Endothelial cell of umbilical vein (primary cell): ENCODE measurements at regions not wholly inside any gene's neighbourhood (a gene's known extent, or its start where the extent isn't known, plus 50 kb on each side); places are given as distances from the start of the nearest gene placed in this dataset.

ENCODE experiments used
- BruUV-seq: library from RNA; stranded (reverse); fragments of 400-500 nt; replicated peaks from 2 replicates; lab custom pipeline; 2021; lab: Mats Ljungman, UMichigan
- CTCF ChIA-PET: fragments of 300-600, 350-600 bp; sonication (Branson Sonifier 250); formaldehyde crosslinking; loops from one replicate; lab custom pipeline; 2021; ENCODE audit warnings: antibody characterized with exemption, inconsistent platforms; lab: Charles Lee
- POLR2A ChIA-PET: fragments of 300-600, 350-600 bp; sonication (Branson Sonifier 250); formaldehyde crosslinking; loops from one replicate; lab custom pipeline; 2021; ENCODE audit warnings: antibody characterized with exemption, inconsistent platforms; lab: Charles Lee
- DNase-seq: peaks from one replicate; pipeline ENCODE4 v3.0.0-alpha.2; 2011; ENCODE audit warnings: low read depth, low spot score
- FAIRE-seq: peaks from 2 replicates; lab custom pipeline; 2011; peaks lifted over from hg19 to GRCh38; lab: Jason Lieb, UNC
- H2AFZ ChIP-seq: 2 replicates; pipeline ENCODE4 v1.6.0; 2012; ENCODE audit warnings: low read depth, low read length, control low read depth, inconsistent platforms
- H3K27ac ChIP-seq: 2 replicates; pipeline ENCODE4 v1.5.1; 2011; ENCODE audit warnings: low read depth, mild to moderate bottlenecking, control low read depth, low read length, moderate library complexity; ENCODE audit not compliant: insufficient read depth
- H3K27me3 ChIP-seq, 2 experiments: 2 replicates each; pipeline versions ENCODE4 v1.6.0 to v1.6.1; 2011; ENCODE audit warnings: low read length in 2 of 2, mixed read lengths in 1 of 2; ENCODE audit not compliant: control insufficient read depth in 2 of 2, insufficient read depth in 2 of 2
- H3K36me3 ChIP-seq, 2 experiments: 2 replicates in 1 of 2; 3 replicates in 1 of 2; pipeline ENCODE4 v1.5.1; 2011; ENCODE audit warnings: low read length in 2 of 2, mild to moderate bottlenecking in 1 of 2, moderate library complexity in 1 of 2; ENCODE audit not compliant: control insufficient read depth in 2 of 2, insufficient read depth in 2 of 2; ENCODE audit errors: extremely low read depth in 1 of 2
- H3K4me1 ChIP-seq: 3 replicates; pipeline ENCODE4 v1.5.1; 2011; ENCODE audit warnings: mild to moderate bottlenecking, low read length; ENCODE audit not compliant: control insufficient read depth, insufficient read depth; ENCODE audit errors: extremely low read depth
- H3K4me2 ChIP-seq: 2 replicates; pipeline ENCODE4 v1.6.1; 2011; ENCODE audit warnings: low read length, control low read depth, mixed read lengths; ENCODE audit not compliant: insufficient read depth
- H3K4me3 ChIP-seq, 3 experiments: fragments of 200-600 bp in 1 of 3; sonication (generic), shearing (Covaris generic) in 1 of 3; replicated peaks in 1 of 3; 2 replicates each; pipeline ENCODE4 v1.5.1; 2011 to 2016; ENCODE audit warnings: control low read depth in 3 of 3, low read length in 3 of 3, mild to moderate bottlenecking in 2 of 3, inconsistent platforms in 1 of 3, low read depth in 1 of 3, moderate library complexity in 1 of 3; ENCODE audit not compliant: insufficient read depth in 1 of 3
- H3K79me2 ChIP-seq: 2 replicates; pipeline ENCODE4 v1.6.0; 2012; ENCODE audit warnings: low read length, inconsistent platforms; ENCODE audit not compliant: control insufficient read depth, insufficient read depth
- H3K9ac ChIP-seq: replicated peaks from 2 replicates; pipeline ENCODE3; 2011; ENCODE audit warnings: low read length, control low read depth; ENCODE audit not compliant: insufficient read depth; ENCODE audit errors: extremely low read depth
- H3K9me1 ChIP-seq: replicated peaks from 3 replicates; pipeline ENCODE4 v1.6.0; 2011; ENCODE audit warnings: mild to moderate bottlenecking, low read length; ENCODE audit not compliant: control insufficient read depth, insufficient read depth; ENCODE audit errors: extremely low read depth
- H3K9me3 ChIP-seq: replicated peaks from 2 replicates; pipeline ENCODE4 v1.5.1; 2012; ENCODE audit warnings: low read length, inconsistent platforms; ENCODE audit not compliant: control insufficient read depth, insufficient read depth
- H4K20me1 ChIP-seq: replicated peaks from 2 replicates; pipeline ENCODE3; 2011; ENCODE audit warnings: mild to moderate bottlenecking, low read length; ENCODE audit not compliant: control insufficient read depth, insufficient read depth; ENCODE audit errors: extremely low read depth
- EZH2 ChIP-seq: IDR thresholded peaks from 2 replicates; pipeline ENCODE4 v1.6.1; 2012; ENCODE audit warnings: borderline replicate concordance, low read depth, mild to moderate bottlenecking, moderate library complexity, low read length, inconsistent platforms; ENCODE audit not compliant: severe bottlenecking
- FOS ChIP-seq: IDR thresholded peaks from 2 replicates; pipeline ENCODE4 v1.6.1; 2011; ENCODE audit warnings: mild to moderate bottlenecking, low read length, moderate library complexity, borderline replicate concordance; ENCODE audit not compliant: insufficient read depth
- GATA2 ChIP-seq: IDR thresholded peaks from 2 replicates; pipeline ENCODE4 v1.7.0; 2011; ENCODE audit warnings: low read depth, mild to moderate bottlenecking, moderate library complexity, mixed read lengths, low read length; ENCODE audit not compliant: insufficient read length, insufficient read depth
- JUN ChIP-seq: IDR thresholded peaks from 2 replicates; pipeline ENCODE4 v1.6.1; 2011; ENCODE audit warnings: borderline replicate concordance, low read depth; ENCODE audit not compliant: insufficient read length, insufficient read depth
- MAX ChIP-seq: IDR thresholded peaks from 2 replicates; pipeline ENCODE4 v1.6.1; 2011; ENCODE audit not compliant: insufficient read depth, insufficient read length
- MYC ChIP-seq: IDR thresholded peaks from one replicate; pipeline ENCODE4 v1.6.1; 2011; ENCODE audit warnings: mild to moderate bottlenecking, low read depth, low read length
- POLR2A ChIP-seq: IDR thresholded peaks from 2 replicates; pipeline ENCODE4 v1.6.1; 2012; ENCODE audit warnings: low read depth, mild to moderate bottlenecking, control low read depth, low read length
- POLR2AphosphoS5 ChIP-seq: IDR thresholded peaks from 2 replicates; pipeline ENCODE4 v1.6.1; 2012; ENCODE audit warnings: low read depth, mild to moderate bottlenecking, control low read depth, low read length, moderate library complexity; ENCODE audit not compliant: insufficient read depth
- dilution Hi-C: fragments of 300-500 bp; cut with MboI; formaldehyde crosslinking; loops from one replicate; pipeline ENCODE4 v1.15.0; 2019; ENCODE audit warnings: low sequenced_read_pairs; ENCODE audit not compliant: extremely low pct_ligation_motif_present
- intact Hi-C: fragments of 100-400 bp; cut with micrococcal nuclease; formaldehyde crosslinking; loops from one replicate; pipeline ENCODE4 v1.10.0; 2022
- TF ChIP-seq, protein P1 (sequence below), 2 donors: IDR thresholded peaks; 1 replicate in 1 of 2; 2 replicates in 1 of 2; pipeline ENCODE4 v1.5.1; 2011; ENCODE audit warnings: low read length in 2 of 2, mild to moderate bottlenecking in 2 of 2, moderate library complexity in 2 of 2, control low read depth in 1 of 2, inconsistent platforms in 1 of 2, low read depth in 1 of 2; ENCODE audit not compliant: insufficient read depth in 1 of 2; ENCODE audit errors: extremely low read depth in 1 of 2

DNA sequence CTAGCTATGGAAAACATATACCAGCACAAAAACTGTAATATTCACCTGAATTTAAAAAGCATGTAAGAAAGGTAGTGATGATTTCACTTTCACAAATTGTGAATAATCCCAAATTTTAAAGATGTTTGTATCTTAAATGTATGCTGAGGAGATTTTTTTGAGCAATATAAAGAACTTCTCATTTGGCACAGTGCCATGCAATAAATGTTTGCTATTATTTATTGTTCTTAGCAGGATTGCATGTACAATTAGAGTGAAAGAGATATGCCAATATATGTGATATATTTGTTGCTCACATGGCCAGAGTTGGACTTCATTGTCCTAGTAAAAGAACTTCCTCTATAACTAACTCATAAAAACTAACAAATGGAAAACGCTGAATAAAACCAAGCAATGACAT, 895.1 kb upstream of the KCND2 start:
- no peak overlapping the region for H2AFZ ChIP-seq
- H3K79me2 ChIP-seq, result no peaks in the 10 kb centered on the region
- FAIRE-seq (no peak), DNase-seq (no peak)
- H3K9me1 ChIP-seq, result no peaks in the 10 kb centered on the region
- no peak for TF ChIP-seq FOS
- TF ChIP-seq POLR2AphosphoS5, result no peak
- TF ChIP-seq EZH2, result no peak
- TF ChIP-seq MYC, result no peak
- TF ChIP-seq JUN, result no peak
- TF ChIP-seq POLR2A, result no peak
- no peak for TF ChIP-seq GATA2
- TF ChIP-seq, protein P1, sequence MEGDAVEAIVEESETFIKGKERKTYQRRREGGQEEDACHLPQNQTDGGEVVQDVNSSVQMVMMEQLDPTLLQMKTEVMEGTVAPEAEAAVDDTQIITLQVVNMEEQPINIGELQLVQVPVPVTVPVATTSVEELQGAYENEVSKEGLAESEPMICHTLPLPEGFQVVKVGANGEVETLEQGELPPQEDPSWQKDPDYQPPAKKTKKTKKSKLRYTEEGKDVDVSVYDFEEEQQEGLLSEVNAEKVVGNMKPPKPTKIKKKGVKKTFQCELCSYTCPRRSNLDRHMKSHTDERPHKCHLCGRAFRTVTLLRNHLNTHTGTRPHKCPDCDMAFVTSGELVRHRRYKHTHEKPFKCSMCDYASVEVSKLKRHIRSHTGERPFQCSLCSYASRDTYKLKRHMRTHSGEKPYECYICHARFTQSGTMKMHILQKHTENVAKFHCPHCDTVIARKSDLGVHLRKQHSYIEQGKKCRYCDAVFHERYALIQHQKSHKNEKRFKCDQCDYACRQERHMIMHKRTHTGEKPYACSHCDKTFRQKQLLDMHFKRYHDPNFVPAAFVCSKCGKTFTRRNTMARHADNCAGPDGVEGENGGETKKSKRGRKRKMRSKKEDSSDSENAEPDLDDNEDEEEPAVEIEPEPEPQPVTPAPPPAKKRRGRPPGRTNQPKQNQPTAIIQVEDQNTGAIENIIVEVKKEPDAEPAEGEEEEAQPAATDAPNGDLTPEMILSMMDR (IDR thresholded peaks at IDR 0.05; ENCODE audit: extremely low read depth in 1 of 2, insufficient read depth in 1 of 2, low read depth in 1 of 2, low read length in 2 of 2), result no peak
- TF ChIP-seq MAX, result no peak
- dilution Hi-C loops, result no loop called here
- no peak overlapping the region for H3K4me2 ChIP-seq
- H3K36me3 ChIP-seq, result no peaks in the 10 kb centered on the region
- no peak overlapping the region for H3K27ac ChIP-seq
- ChIA-PET CTCF (no interaction called here), POLR2A (no interaction called here)
- no peaks in the 10 kb centered on the region for H3K9me3 ChIP-seq
- H3K9ac ChIP-seq, result no peak overlapping the region
- H3K4me1 ChIP-seq, result no peaks in the 10 kb centered on the region
- no peaks in the 10 kb centered on the region for H4K20me1 ChIP-seq
- no TSS peak for BruUV-seq
- no peak overlapping the region for H3K4me3 ChIP-seq
- no peaks in the 10 kb centered on the region for H3K27me3 ChIP-seq
- intact Hi-C loops, result no loop called here
